PC-3 (cell line): ENCODE measurements at regions not wholly inside any gene's neighbourhood (a gene's known extent, or its start where the extent isn't known, plus 50 kb on each side); places are given as distances from the start of the nearest gene placed in this dataset.

ENCODE experiments used
- ATAC-seq: fragments of 200-7000 bp; cut with Tn5 transposase; 2 replicates; pipeline ENCODE4 v1.9.1; 2020; ENCODE audit warnings: mild to moderate bottlenecking, moderate library complexity
- BruUV-seq: library from RNA; stranded (reverse); fragments of 400-500 nt; replicated peaks from 2 replicates; lab custom pipeline; 2021; lab: Mats Ljungman, UMichigan
- CTCF ChIA-PET: fragments of 300-600 bp; sonication (Branson Sonifier 250); formaldehyde crosslinking; loops from one replicate; lab custom pipeline; 2022; ENCODE audit warnings: antibody characterized with exemption; lab: Charles Lee
- POLR2A ChIA-PET: fragments of 300-600 bp; sonication (Branson Sonifier 250); formaldehyde crosslinking; loops from one replicate; lab custom pipeline; 2022; ENCODE audit warnings: antibody characterized with exemption; ENCODE audit not compliant: unreplicated experiment; lab: Charles Lee
- DNase-seq: peaks from one replicate; pipeline ENCODE4 v3.0.0-alpha.2; 2015
- H2AFZ ChIP-seq: fragments of 300-600 bp; sonication (generic); 2 replicates; pipeline ENCODE4 v1.6.0; 2016; ENCODE audit warnings: antibody characterized with exemption, low read length
- H3F3A ChIP-seq: fragments of 300-600 bp; sonication (generic); one replicate; pipeline ENCODE4 v1.6.0; 2017; ENCODE audit warnings: antibody characterized with exemption, low read length, control low read depth, mild to moderate bottlenecking; ENCODE audit not compliant: unreplicated experiment
- H3K27ac ChIP-seq: fragments of 300-600 bp; sonication (generic); 2 replicates; pipeline ENCODE4 v1.5.1; 2016; ENCODE audit warnings: mild to moderate bottlenecking, low read length
- H3K27me3 ChIP-seq: fragments of 300-600 bp; sonication (generic); 2 replicates; pipeline ENCODE4 v1.6.1; 2016; ENCODE audit warnings: low read length, mixed read lengths
- H3K36me3 ChIP-seq: fragments of 300-600 bp; sonication (generic); 2 replicates; pipeline ENCODE4 v1.6.1; 2016; ENCODE audit warnings: low read depth, mixed run types, low read length, mixed read lengths
- H3K4me1 ChIP-seq: fragments of 300-600 bp; sonication (generic); 2 replicates; pipeline ENCODE4 v1.5.1; 2016; ENCODE audit warnings: low read length; ENCODE audit not compliant: insufficient read depth
- H3K4me2 ChIP-seq: fragments of 300-600 bp; sonication (generic); 2 replicates; pipeline ENCODE4 v1.6.0; 2016; ENCODE audit warnings: low read length
- H3K4me3 ChIP-seq: fragments of 300-600 bp; sonication (generic); 2 replicates; pipeline ENCODE4 v1.5.1; 2016; ENCODE audit warnings: mild to moderate bottlenecking, low read length, mixed read lengths
- H3K79me2 ChIP-seq: fragments of 300-600 bp; sonication (generic); 2 replicates; pipeline ENCODE4 v1.6.1; 2017; ENCODE audit warnings: low read length, mixed read lengths
- H3K9ac ChIP-seq: fragments of 300-600 bp; sonication (generic); 2 replicates; pipeline ENCODE4 v1.6.0; 2016; ENCODE audit warnings: mild to moderate bottlenecking, low read length
- H3K9me2 ChIP-seq: fragments of 300-600 bp; sonication (generic); replicated peaks from 2 replicates; pipeline ENCODE4 v1.6.1; 2016; ENCODE audit warnings: mixed run types, low read length, mixed read lengths
- H3K9me3 ChIP-seq: fragments of 300-600 bp; sonication (generic); 2 replicates; pipeline ENCODE4 v1.6.1; 2016; ENCODE audit warnings: low read length, mixed read lengths
- H4K20me1 ChIP-seq: fragments of 300-600 bp; sonication (generic); 2 replicates; pipeline ENCODE4 v1.6.1; 2016; ENCODE audit warnings: low read length, mixed read lengths
- CTCF ChIP-seq: fragments of 300-600 bp; sonication (generic); conservative IDR thresholded peaks from 2 replicates; pipeline ENCODE4 v1.5.1; 2017; ENCODE audit warnings: antibody characterized with exemption, low read depth, mild to moderate bottlenecking, low read length
- EZH2 ChIP-seq: fragments of 300-600 bp; sonication (generic); IDR thresholded peaks from one replicate; pipeline ENCODE4 v1.6.1; 2017; ENCODE audit warnings: antibody characterized with exemption, mild to moderate bottlenecking, low read length; ENCODE audit not compliant: unreplicated experiment
- EZH2phosphoT487 ChIP-seq: fragments of 300-600 bp; sonication (generic); IDR thresholded peaks from 2 replicates; pipeline ENCODE4 v1.6.1; 2018; ENCODE audit warnings: mild to moderate bottlenecking, antibody characterized with exemption, low read length, borderline replicate concordance
- intact Hi-C: fragments of 100-400 bp; cut with micrococcal nuclease; formaldehyde crosslinking; loops from 2 replicates; pipeline ENCODE4 v1.9.0; 2023

DNA sequence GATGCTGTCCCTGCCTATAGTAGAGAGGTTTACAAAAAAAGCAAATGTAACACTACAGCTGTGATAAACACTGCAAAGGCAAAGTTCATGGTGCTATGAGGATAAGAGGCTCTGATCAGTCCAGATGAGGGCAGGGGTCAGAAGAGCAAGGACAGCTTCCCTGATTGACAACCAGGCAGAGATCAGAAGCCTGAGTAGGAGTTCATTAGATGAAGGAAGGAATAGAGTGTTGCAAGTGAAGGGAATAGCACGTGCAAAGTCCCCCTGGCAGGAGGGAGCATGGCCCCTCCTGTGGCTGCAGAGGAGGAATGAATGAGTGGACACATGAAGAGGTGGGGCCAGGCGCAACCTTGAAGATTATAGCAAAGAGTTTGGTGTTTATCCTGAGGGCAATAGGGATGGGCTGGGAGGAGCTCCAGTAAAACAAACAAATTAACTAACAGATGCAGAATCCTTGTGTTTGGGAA is 208.4 kb upstream of the IRX5 start:
- ATAC-seq (no peak), DNase-seq (no peak)
- ChIA-PET POLR2A (no interaction called here), CTCF (no interaction called here)
- Histone ChIP-seq H3K79me2 (no peaks in the 10 kb centered on the region), H3K9ac (no peak overlapping the region), H3K4me1 (no peaks in the 10 kb centered on the region), H3K36me3 (no peaks in the 10 kb centered on the region), H3K4me2 (no peak overlapping the region), H3K4me3 (no peak overlapping the region), H4K20me1 (no peaks in the 10 kb centered on the region), H3K27me3 (no peaks in the 10 kb centered on the region), H3F3A (no peaks in the 10 kb centered on the region), H3K9me3 (no peaks in the 10 kb centered on the region), H2AFZ (no peak overlapping the region), H3K27ac (no peak overlapping the region), H3K9me2 (no peaks in the 10 kb centered on the region)
- no peak for TF ChIP-seq CTCF
- TF ChIP-seq EZH2, result no peak
- no peak for TF ChIP-seq EZH2phosphoT487
- intact Hi-C loops, result no loop called here
- BruUV-seq, result no TSS peak

DNA sequence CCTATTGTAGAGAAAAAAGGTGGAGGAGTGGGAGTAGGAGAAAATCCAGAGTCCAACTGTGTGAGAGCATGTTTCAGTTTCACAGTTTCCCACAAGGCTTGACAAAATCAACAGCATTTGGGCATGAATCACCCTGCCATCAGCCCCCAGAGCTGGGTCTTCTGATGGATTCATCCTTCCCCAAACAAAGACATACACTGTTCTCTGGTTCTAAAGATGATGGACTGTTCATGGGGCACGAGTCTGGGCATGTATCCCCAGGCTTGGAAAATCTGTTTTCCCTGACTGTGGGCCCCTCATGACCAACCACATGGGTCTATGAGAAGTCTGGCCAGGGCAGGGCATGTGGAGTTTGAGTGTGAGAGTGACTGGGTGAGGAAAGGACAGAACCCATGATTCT is 210.4 kb upstream of the IRX5 start:
- Histone ChIP-seq H2AFZ (no peak overlapping the region), H3K4me3 (no peak overlapping the region), H3K79me2 (no peaks in the 10 kb centered on the region), H3F3A (no peaks in the 10 kb centered on the region), H3K27me3 (no peaks in the 10 kb centered on the region), H3K9me3 (no peaks in the 10 kb centered on the region), H3K4me1 (no peaks in the 10 kb centered on the region), H3K9ac (no peak overlapping the region), H3K9me2 (no peaks in the 10 kb centered on the region), H3K27ac (no peak overlapping the region), H3K4me2 (no peak overlapping the region), H4K20me1 (no peaks in the 10 kb centered on the region), H3K36me3 (no peaks in the 10 kb centered on the region)
- intact Hi-C loops, result no loop called here
- ChIA-PET CTCF (no interaction called here), POLR2A (no interaction called here)
- TF ChIP-seq EZH2phosphoT487 (no peak), CTCF (no peak), EZH2 (no peak)
- DNase-seq, result no peak
- BruUV-seq, result no TSS peak
- ATAC-seq, result no peak

- H3F3A ChIP-seq, result no peaks in the 10 kb centered on the region
- ChIA-PET CTCF (no interaction called here), POLR2A (no interaction called here)
- H3K4me1 ChIP-seq, result no peaks in the 10 kb centered on the region
- no peak for TF ChIP-seq EZH2phosphoT487
- TF ChIP-seq CTCF, result no peak
- no peak for TF ChIP-seq EZH2
- H3K9me2 ChIP-seq, result no peaks in the 10 kb centered on the region
- no peak overlapping the region for H3K9ac ChIP-seq
- H2AFZ ChIP-seq, result no peak overlapping the region
- intact Hi-C loops, result no loop called here
- no peaks in the 10 kb centered on the region for H3K9me3 ChIP-seq
- no peak overlapping the region for H3K4me3 ChIP-seq
- no TSS peak for BruUV-seq
- no peaks in the 10 kb centered on the region for H3K27me3 ChIP-seq
- no peak for DNase-seq
- no peak overlapping the region for H3K27ac ChIP-seq
- H3K4me2 ChIP-seq, result no peak overlapping the region
- H3K36me3 ChIP-seq, result no peaks in the 10 kb centered on the region
- H3K79me2 ChIP-seq, result no peaks in the 10 kb centered on the region
- no peak for ATAC-seq
- no peaks in the 10 kb centered on the region for H4K20me1 ChIP-seq
Measured at GRCh38 chr16:54719624-54720023, 211.0 kb upstream of the IRX5 start.
